GM12873 (cell line): ENCODE measurements at regions not wholly inside any gene's neighbourhood (a gene's known extent, or its start where the extent isn't known, plus 50 kb on each side); places are given as distances from the start of the nearest gene placed in this dataset.

ENCODE experiments used
- TF ChIP-seq, protein P1 (sequence below): IDR thresholded peaks from 2 replicates; pipeline ENCODE4 v1.5.1; 2012; ENCODE audit warnings: low read depth, mild to moderate bottlenecking, moderate library complexity, low read length, control low read depth; ENCODE audit not compliant: insufficient read depth; ENCODE audit errors: missing control alignments

DNA sequence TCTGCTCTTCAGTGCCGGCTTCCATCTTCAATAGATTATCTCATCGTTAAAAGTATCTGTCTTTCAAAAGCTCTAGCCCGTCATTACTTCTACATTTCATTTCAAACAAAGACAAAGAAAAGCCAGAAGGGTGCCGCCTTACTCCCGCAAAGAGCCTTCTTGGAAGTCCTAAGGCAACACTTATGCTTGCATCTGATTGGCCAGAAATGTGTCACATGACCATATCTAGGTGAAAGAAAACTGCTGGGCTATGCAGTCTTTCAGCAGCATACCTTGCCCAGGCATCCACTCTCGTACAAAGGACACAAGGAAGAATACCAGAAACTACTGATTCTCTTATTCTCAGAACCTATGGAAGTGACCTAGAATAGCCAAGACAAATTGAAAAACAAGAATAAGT, 217.1 kb upstream of the SLC35G4 start:
- TF ChIP-seq, protein P1, sequence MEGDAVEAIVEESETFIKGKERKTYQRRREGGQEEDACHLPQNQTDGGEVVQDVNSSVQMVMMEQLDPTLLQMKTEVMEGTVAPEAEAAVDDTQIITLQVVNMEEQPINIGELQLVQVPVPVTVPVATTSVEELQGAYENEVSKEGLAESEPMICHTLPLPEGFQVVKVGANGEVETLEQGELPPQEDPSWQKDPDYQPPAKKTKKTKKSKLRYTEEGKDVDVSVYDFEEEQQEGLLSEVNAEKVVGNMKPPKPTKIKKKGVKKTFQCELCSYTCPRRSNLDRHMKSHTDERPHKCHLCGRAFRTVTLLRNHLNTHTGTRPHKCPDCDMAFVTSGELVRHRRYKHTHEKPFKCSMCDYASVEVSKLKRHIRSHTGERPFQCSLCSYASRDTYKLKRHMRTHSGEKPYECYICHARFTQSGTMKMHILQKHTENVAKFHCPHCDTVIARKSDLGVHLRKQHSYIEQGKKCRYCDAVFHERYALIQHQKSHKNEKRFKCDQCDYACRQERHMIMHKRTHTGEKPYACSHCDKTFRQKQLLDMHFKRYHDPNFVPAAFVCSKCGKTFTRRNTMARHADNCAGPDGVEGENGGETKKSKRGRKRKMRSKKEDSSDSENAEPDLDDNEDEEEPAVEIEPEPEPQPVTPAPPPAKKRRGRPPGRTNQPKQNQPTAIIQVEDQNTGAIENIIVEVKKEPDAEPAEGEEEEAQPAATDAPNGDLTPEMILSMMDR: no peak

DNA sequence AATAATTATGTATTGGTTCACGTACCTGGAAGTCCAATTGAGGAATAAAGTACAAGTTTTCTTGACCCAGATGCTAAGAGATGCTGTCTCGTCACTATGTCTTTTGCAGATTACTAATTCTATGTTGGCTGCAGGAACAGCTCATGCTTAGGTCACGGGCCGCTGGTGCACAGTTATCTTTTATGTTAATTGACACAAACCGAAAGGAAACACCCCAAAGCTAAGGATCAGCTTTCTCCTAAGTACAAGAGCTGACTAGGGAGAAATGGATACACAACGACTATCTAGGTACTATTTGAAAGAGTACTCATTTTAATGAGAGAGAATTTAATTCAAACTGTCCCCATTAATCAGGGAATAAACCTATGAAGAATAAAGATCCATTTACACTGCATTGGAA, 217.7 kb upstream of the SLC35G4 start:
- TF ChIP-seq, protein P1: no peak

DNA sequence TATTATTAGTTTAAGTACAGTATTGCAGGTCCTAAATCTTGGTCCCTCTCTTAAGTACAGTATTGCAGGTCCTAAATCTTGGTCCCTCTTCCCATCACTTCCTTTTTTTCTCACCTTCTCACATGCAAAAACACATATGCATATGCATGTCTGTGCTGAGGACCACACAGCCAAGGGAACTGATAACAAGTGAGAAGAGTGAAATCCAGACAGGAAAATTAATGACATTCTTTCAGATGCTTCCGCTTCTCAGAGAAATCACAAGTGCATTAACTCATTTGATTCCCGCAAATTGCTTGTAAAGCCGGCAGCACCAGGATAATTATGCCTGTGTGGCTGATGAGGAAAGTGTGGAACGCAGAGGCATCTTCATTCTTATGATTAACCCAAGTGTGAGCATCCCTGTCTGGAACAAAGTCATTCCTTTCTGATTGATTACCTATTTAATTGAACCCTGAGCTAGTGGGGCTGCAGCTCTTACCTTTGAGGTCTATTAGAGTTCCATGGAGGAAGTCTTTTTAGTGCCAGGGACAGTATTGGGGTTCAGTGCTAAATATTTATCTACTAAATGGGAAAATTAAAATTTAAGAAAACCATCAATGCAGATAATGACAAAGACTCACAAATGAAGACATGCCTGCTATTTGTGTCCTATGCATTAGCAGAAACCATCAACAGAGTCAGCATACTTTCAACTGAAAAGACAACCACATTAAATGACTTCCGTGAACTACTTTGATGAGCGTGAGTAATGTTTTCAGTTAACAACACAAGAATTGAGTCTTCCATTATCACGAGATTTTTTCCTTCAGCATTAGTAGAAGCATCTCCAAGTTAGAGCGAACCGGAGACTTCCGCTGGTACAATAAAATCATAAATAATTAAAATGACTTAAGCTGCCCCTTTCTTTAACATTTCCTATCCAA, 220.4 kb upstream of the SLC35G4 start:
- TF ChIP-seq, protein P1: no peak

DNA sequence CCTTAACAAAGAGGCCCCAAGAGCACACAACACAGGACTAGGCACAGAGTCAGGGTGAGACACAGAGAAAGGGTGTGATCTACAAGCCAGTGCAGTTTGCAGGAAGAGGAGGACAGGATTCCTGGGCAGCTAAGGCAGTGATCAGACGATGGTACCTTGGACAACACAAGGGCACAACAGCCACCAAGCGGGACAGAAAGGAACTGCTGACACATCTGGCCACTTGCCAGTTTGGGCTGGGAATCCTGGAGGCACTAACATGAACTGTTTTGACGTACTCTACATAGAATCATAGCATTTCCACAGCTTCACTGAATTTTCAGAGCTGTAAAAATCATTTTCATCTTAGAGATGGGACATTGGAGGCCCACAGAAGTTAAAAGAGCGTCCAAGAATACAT, 221.5 kb upstream of the SLC35G4 start:
- TF ChIP-seq, protein P1: peak; percentile 78

DNA sequence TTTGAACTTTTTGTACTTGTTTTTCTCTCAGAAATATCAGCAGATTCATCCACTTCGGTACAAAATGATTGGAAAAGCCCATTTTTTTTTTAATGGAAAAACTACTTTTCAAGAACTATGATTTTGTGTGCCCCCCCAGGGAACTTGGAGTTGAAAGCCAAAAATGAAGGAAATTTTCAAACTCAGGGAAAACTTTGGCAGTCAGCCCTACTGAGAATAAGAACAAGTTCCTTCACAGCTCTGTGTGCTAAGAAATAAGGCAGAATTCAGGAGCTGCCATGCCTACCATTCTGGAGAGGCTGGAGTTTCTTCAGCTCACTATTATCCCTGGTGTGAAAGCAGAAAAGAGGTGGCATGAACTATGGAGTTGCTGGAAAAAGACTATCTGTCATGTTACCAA, 226.0 kb upstream of the SLC35G4 start:
- TF ChIP-seq, protein P1: no peak

DNA sequence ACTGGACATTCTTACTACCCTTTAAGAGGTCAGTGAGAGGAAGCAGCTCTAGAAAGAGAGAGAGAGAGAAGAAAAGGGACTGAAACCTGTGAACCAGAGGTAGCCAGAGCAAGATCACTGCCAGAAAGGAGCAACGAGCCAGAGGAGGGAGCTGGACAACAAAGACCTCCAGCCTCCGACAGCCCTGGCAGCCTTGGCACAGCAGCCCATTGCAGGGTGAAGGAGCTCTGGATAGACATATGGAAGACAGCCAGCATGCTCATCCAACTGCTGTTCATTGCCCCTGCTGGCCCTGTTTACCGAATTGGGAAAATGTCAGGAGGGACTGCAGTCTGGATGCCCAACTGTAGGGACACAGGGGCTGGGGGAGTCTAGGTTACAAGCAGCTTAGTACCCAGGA, 228.4 kb upstream of the SLC35G4 start:
- TF ChIP-seq, protein P1: no peak

DNA sequence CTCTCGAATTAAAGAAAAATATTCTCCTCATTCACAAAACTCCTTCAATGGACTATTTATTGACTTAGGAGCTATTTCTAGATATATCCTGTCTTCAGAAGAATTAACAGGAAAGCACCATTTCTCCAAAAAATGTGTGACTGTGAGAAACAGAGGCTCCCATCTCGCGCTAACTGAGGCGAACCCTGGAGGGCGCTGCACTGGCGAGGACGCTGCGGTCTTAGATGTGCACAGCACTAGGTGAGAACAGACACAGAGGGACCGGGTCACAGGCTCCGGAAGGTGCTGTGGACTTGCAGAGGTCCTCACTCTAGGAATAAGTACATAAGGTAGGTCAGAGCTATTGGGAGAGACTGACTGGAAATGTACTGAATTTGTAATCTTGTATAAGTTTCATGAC, 229.7 kb upstream of the SLC35G4 start:
- TF ChIP-seq, protein P1: no peak
